SW 1271 (cell line): ENCODE measurements at regions not wholly inside any gene's neighbourhood (a gene's known extent, or its start where the extent isn't known, plus 50 kb on each side); places are given as distances from the start of the nearest gene placed in this dataset.

Source experiments
- DNase-seq, 2 experiments: peaks; one replicate each; lab custom pipeline; 2025; lab: John Stamatoyannopoulos, UW

GRCh38 chr14:49240383-49240782 lies 345.8 kb downstream of the RPS29 start:
- no peak for DNase-seq

DNA sequence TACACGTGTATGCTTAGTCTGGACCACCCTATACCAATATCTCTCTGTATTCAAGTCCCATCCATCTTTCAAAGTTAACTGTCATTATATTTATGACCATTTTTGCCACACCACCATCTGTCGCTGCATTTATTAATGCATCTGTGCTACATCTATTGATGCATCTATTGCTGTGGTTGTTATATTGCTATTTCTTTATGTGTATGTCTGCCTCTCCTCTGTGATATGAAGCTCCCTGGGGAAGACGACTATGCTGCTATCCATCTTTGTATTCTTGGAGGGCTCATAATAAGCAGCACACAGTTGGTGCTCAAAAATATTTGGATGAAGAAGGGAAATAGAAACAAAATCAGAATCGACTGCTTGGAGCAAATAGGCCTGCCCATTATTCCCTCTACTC lies 357.6 kb downstream of the RPS29 start:
- DNase-seq, result no peak

DNA sequence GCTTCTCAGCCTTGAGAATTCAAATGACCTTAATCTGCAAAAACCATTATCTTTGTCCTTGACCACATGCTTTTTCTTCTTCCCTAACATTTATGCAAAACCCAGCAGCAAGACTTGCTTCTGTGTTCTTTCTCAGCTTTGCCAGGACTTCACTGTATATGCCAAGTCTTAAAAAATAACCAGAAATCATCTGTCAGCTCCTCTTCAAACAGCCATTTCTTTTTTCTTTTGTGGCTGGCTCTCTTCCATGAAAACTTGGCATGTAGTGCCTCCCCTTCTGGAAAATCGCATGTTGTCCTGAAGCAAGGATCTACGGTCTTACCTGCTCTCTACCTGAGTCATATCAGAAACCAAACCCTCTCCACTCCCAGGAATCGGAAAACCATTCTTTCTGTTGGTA lies 364.9 kb downstream of the RPS29 start:
- DNase-seq, result no peak

GRCh38 chr14:49220492-49220891 lies 365.7 kb downstream of the RPS29 start:
- DNase-seq, result no peak

DNA sequence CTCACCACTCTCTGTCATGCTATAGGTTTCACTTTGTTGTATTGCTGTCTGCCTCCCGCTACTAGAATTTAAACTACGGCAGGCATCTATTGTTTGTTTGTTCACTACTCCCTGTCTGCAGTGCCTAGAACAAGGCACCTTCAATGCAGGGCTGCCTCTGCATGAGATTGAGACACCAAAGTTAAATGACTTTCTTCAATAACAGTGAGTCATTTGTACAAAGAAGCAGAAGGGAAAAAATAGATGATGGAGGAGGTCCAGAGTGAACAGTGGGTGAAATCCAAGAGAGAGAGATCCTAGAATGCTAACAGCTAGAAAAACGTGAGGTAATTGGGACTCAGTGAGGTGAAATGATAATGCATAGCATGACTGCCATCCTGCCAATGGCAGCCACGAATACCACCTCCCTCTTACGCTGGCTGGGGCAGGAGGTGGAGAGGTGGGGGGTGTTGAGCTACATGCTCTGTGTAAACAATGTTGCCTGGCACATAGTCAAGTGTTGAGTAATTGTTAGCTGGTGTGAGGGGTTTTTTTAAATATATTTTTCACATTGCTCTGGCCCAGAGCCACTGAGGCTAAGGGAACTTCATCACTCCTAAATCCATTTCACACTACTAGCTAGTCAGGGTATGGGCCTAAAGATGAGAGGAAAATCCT lies 367.6 kb downstream of the RPS29 start:
- no peak for DNase-seq

GRCh38 chr14:49212721-49213120 lies 373.5 kb downstream of the RPS29 start:
- DNase-seq, result no peak

- no peak for DNase-seq
Measured at GRCh38 chr14:49209416-49209815, 376.8 kb downstream of the RPS29 start.

GRCh38 chr14:49206828-49207227 lies 379.4 kb downstream of the RPS29 start:
- no peak for DNase-seq

DNA sequence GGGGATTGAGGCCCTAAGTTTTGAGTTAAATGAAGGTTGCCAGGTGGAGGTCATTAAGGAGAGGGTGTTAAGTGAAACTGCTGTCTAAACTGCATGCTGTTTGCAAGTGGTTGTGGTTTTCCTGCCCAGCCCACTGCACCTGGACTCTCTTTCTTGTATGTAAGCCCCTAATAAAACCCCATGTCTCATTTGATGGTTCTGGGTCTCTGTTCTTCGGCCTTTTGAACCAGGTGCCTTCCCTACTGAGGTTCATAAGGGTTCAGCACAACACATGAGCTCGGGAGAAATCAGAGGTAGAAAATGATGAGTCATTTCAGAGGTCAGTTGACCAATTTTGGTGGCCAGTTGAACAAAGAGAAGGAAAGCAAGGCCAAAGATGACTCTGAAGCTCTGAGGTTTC lies 382.5 kb downstream of the RPS29 start:
- DNase-seq, result no peak

DNA sequence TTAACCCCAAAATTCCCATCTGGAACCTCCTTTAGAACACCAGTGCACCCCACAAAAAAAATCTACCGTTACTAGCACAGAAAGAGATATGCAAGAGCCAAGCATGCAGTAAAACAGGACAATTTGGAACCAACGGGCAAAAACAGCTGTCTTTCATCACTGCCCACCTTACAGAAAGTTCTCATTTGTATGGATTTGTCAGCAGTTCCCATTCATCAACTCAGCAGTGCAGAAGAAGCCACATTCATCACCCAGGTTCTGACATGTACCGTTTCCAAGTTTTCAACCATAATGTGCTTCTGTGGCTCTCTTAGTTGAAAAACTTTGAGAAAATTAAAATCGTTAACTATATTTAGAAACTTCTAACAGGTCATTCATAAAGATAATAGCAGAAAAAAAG lies 387.0 kb downstream of the RPS29 start:
- no peak for DNase-seq

- DNase-seq, result no peak
Measured at GRCh38 chr14:49196327-49196726, 389.9 kb downstream of the RPS29 start.

GRCh38 chr14:49194067-49194466 lies 392.1 kb downstream of the RPS29 start:
- DNase-seq, result no peak

DNA sequence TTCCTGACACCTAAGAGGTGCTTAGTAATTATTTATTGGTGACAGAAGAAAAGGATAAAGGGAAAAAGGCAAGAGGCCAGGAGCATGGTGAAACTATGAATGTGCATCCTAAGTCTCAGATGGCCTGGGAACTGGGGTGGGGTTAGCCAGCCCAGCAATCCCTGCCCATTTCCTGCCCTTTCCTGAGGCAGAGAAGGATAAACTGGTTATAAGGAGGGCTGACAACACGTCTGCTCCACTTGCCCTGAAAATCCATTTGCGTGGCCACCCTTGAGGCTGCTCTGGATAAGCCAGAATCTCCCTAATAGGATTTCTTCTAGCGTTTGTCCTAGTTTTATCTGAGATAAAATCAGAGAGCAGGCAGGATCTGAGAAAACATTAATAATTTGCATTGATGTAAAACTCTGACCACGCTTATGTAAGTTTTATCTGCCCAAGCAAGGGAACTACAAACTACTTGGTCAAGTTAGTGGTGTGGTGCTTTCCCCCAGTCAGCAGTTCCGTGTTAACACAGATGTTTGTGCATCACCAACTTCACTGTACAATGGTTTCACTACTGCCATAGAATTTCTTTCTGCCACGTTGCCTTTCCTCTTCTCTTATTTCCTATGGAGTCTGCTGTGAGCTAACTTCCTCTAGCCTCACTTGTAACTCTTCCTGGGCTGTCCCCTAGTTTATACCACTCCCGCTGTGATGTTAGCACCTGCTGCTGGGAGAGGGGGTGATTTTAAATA lies 392.7 kb downstream of the RPS29 start:
- no peak for DNase-seq

DNA sequence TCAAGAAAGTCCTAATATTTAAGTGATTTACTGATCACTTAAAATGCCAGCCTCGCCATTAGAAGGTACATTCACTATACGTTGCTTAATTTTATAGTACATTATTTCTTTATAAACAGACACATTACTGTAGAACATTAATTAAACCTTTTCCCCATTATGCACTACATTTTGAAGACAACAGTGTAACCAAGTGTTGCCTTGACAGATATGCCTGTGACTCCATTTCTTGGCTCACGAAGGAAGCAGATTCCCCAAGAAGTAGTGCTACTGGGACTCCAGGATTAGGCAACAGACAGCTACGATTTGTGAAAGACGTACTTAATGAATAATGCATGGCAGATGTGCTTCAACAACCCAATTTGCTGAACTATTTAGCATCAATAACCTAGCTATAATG lies 394.8 kb downstream of the RPS29 start:
- DNase-seq, result no peak

- no peak for DNase-seq
Measured at GRCh38 chr14:49189375-49189774, 396.8 kb downstream of the RPS29 start.

GRCh38 chr14:49187799-49188198 lies 398.4 kb downstream of the RPS29 start:
- no peak for DNase-seq

- peak; percentile 6 to 73 for DNase-seq
Measured at GRCh38 chr14:49173765-49174373, 412.3 kb downstream of the RPS29 start.

DNA sequence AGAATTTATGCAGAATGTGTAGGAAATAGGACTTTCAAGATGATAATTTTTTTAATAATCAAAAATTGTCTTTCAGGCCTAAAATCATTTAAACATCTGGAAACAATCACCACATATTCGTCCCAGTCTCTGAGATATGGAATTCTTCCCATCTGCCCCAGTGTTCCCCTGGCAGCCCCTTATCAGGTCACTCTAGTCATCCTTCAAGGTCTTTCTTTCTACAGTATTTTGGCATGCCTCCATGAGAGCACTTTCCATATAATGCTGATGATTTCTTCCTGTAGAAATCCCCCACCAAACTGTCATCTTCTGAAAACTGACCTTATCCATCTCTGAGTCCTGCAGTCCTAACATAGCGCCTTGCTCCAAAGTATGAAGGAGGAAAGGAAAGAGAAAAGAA lies 422.1 kb downstream of the RPS29 start:
- DNase-seq, result no peak

- DNase-seq, result no peak
Measured at GRCh38 chr14:49160983-49161382, 425.2 kb downstream of the RPS29 start.

- DNase-seq, result no peak
Measured at GRCh38 chr14:49159081-49159480, 427.1 kb downstream of the RPS29 start.

DNA sequence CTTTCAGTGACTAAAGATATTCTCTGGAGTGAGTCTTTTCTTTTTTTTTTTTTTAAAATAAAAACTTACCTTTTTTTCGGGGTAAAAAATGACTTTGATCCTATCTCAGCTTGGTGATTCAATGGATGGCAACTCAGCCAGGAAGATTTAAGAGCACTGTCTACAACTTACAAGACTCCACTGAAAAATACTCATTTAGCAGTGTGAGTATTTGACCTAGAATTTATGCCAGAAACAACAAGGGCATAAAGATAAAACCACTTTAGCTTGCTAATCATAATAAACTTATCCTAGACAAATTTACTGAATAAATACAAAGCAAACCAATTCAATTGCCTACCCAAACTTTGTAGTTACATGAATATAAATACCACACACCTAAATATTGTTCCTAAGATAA lies 446.6 kb downstream of the RPS29 start:
- no peak for DNase-seq

GRCh38 chr14:49134940-49135339 lies 451.2 kb downstream of the RPS29 start:
- DNase-seq, result no peak

DNA sequence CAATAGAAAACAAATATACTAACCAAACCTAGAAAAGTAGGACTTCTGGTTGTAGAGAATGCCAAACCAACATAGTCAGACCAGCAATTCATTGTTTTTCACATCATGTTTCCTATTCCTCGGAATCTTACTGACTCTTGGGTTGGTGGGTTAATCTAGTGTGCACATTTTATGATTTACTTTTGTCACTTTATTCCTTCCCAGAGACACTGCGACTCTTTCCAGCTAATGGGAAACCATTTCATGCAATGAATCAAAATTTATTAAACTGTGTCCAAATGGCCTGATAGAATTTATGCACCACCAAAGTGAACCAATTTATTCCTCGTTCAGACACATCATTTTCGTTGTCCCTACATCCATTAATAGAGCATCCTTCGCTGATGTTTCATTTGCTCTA lies 464.9 kb downstream of the RPS29 start:
- no peak for DNase-seq
